A549 (cell line): ENCODE measurements at regions not wholly inside any gene's neighbourhood (a gene's known extent, or its start where the extent isn't known, plus 50 kb on each side); places are given as distances from the start of the nearest gene placed in this dataset.
A peak's percentile ranks its signal among the peaks of the same experiment; 100 is the strongest.

ENCODE experiments used
- ATAC-seq, 2 experiments: fragments of 200-7000 bp in 1 of 2; fragments of >200 bp in 1 of 2; cut with Nextera tagmentation in 1 of 2; cut with Tn5 transposase in 1 of 2; 3 replicates each; pipeline versions ENCODE4 v1.8.0 to v1.9.1; 2018 to 2020; ENCODE audit warnings: mild to moderate bottlenecking in 1 of 2, moderate library complexity in 1 of 2
- CTCF ChIA-PET: fragments of 300-600 bp; sonication (Branson Sonifier 250); formaldehyde crosslinking; extraction: SDS; loops from one replicate; lab custom pipeline; 2021; ENCODE audit warnings: antibody characterized with exemption, inconsistent platforms; lab: Yijun Ruan, JAX
- POLR2A ChIA-PET: fragments of 350-600 bp; formaldehyde crosslinking; extraction: SDS; loops from one replicate; lab custom pipeline; 2021; ENCODE audit warnings: antibody characterized with exemption, inconsistent platforms; lab: Yijun Ruan, JAX
- DNase-seq, 2 experiments: peaks; one replicate each; pipeline versions ENCODE4 v3.0.0 to v3.0.0-alpha.2; 2011 to 2016; ENCODE audit warnings: low read depth in 1 of 2, low spot score in 1 of 2
- FAIRE-seq: peaks from 2 replicates; lab custom pipeline; 2011; peaks lifted over from hg19 to GRCh38; lab: Jason Lieb, UNC
- H3K27ac ChIP-seq, 2 experiments: fragments of >200 bp; sonication (Bioruptor Twin); formaldehyde crosslinking; 3 replicates each; pipeline ENCODE4 v1.5.1; 2016 to 2017
- H3K4me1 ChIP-seq: fragments of >200 bp; sonication (Bioruptor Twin); formaldehyde crosslinking; 3 replicates; pipeline ENCODE4 v1.6.1; 2016
- H3K4me2 ChIP-seq: fragments of >200 bp; sonication (Bioruptor Twin); formaldehyde crosslinking; 3 replicates; pipeline ENCODE4 v1.6.1; 2016
- H3K4me3 ChIP-seq: fragments of >200 bp; sonication (Bioruptor Twin); formaldehyde crosslinking; 3 replicates; pipeline ENCODE4 v1.5.1; 2016
- H3K9me3 ChIP-seq: fragments of >200 bp; sonication (Bioruptor Twin); formaldehyde crosslinking; 3 replicates; pipeline ENCODE4 v1.6.1; 2016
- CHD2 ChIP-seq: fragments of 150-350 bp; IDR thresholded peaks from 2 replicates; pipeline ENCODE4 v1.6.1; 2014; ENCODE audit warnings: low read length; ENCODE audit not compliant: partially characterized antibody
- CHD4 ChIP-seq: fragments of 200-600 bp; sonication (generic); IDR thresholded peaks from 2 replicates; pipeline ENCODE4 v1.6.1; 2016; ENCODE audit warnings: antibody characterized with exemption, mild to moderate bottlenecking, borderline replicate concordance
- EHF ChIP-seq: fragments of 250-450 bp; sonication (Bioruptor Pico); IDR thresholded peaks from 2 replicates; pipeline ENCODE4 v1.5.0; 2020; ENCODE audit warnings: mild to moderate bottlenecking
- ELK1 ChIP-seq: fragments of 150-350 bp; IDR thresholded peaks from 2 replicates; pipeline ENCODE4 v1.6.1; 2014; ENCODE audit warnings: low read depth, mild to moderate bottlenecking, low read length
- EP300 ChIP-seq, 2 experiments: fragments of >200 bp; sonication (Bioruptor Twin); formaldehyde crosslinking; IDR thresholded peaks; 2 replicates in 1 of 2; 3 replicates in 1 of 2; pipeline ENCODE4 v1.6.1; 2016 to 2017
- ESRRA ChIP-seq: fragments of 150-350 bp; IDR thresholded peaks from 2 replicates; pipeline ENCODE4 v1.6.1; 2014; ENCODE audit warnings: mild to moderate bottlenecking, low read length, borderline replicate concordance
- FOSL2 ChIP-seq, 2 experiments: fragments of 450-650 bp in 1 of 2; fragments of >200 bp in 1 of 2; sonication (Bioruptor Twin) in 1 of 2; formaldehyde crosslinking; IDR thresholded peaks; 2 replicates each; pipeline versions ENCODE4 v1.5.0 to v1.6.1; 2016 to 2020; ENCODE audit warnings: mild to moderate bottlenecking in 1 of 2, moderate library complexity in 1 of 2
- GATA3 ChIP-seq: IDR thresholded peaks from 2 replicates; pipeline ENCODE4 v1.6.1; 2012; ENCODE audit warnings: borderline replicate concordance
- HEYL ChIP-seq: fragments of 250-450 bp; sonication (Bioruptor Pico); IDR thresholded peaks from 2 replicates; pipeline ENCODE4 v1.8.0; 2021; ENCODE audit warnings: mild to moderate bottlenecking, moderate library complexity
- HOXA7 ChIP-seq: fragments of 250-450 bp; sonication (Bioruptor Pico); IDR thresholded peaks from 2 replicates; pipeline ENCODE4 v1.5.0; 2020; ENCODE audit warnings: mild to moderate bottlenecking, moderate library complexity
- HOXB5 ChIP-seq: fragments of 250-450 bp; sonication (Bioruptor Pico); IDR thresholded peaks from 2 replicates; pipeline ENCODE4 v1.5.0; 2020; ENCODE audit warnings: mild to moderate bottlenecking, moderate library complexity
- JUNB ChIP-seq: fragments of >200 bp; sonication (Bioruptor Twin); formaldehyde crosslinking; IDR thresholded peaks from 2 replicates; pipeline ENCODE4 v1.6.1; 2016
- KDM1A ChIP-seq: fragments of 200-600 bp; sonication (generic); IDR thresholded peaks from 2 replicates; pipeline ENCODE4 v1.6.1; 2016; ENCODE audit warnings: low read depth, mild to moderate bottlenecking
- MAZ ChIP-seq: fragments of 150-350 bp; IDR thresholded peaks from 2 replicates; pipeline ENCODE4 v1.6.1; 2014; ENCODE audit warnings: antibody characterized with exemption, low read depth, low read length, borderline replicate concordance
- NPAS2 ChIP-seq: fragments of 250-450 bp; sonication (Bioruptor Pico); IDR thresholded peaks from 2 replicates; pipeline ENCODE4 v1.8.0; 2022; ENCODE audit warnings: mild to moderate bottlenecking, moderate library complexity, borderline replicate concordance
- PBX3 ChIP-seq: IDR thresholded peaks from 2 replicates; pipeline ENCODE4 v1.6.1; 2012
- PHF8 ChIP-seq: fragments of 200-600 bp; sonication (generic); IDR thresholded peaks from 2 replicates; pipeline ENCODE4 v1.6.1; 2016; ENCODE audit warnings: low read depth, mild to moderate bottlenecking, antibody characterized with exemption, moderate library complexity, borderline replicate concordance
- POLR2AphosphoS2 ChIP-seq: conservative IDR thresholded peaks from 2 replicates; pipeline ENCODE4 v1.6.1; 2012; ENCODE audit warnings: low read length, improper control_type of control experiment, inconsistent platforms
- RAD21 ChIP-seq, 2 experiments: fragments of >200 bp in 1 of 2; sonication (Bioruptor Twin) in 1 of 2; formaldehyde crosslinking in 1 of 2; IDR thresholded peaks in 1 of 2; conservative IDR thresholded peaks in 1 of 2; 2 replicates in 1 of 2; 3 replicates in 1 of 2; pipeline ENCODE4 v1.6.1; 2012 to 2018; ENCODE audit warnings: inconsistent platforms in 1 of 2
- RNF2 ChIP-seq: fragments of 200-600 bp; sonication (generic); IDR thresholded peaks from 2 replicates; pipeline ENCODE4 v1.6.1; 2016; ENCODE audit warnings: low read depth, mild to moderate bottlenecking, antibody characterized with exemption, moderate library complexity, borderline replicate concordance
- SMC3 ChIP-seq: fragments of >200 bp; sonication (Bioruptor Twin); formaldehyde crosslinking; IDR thresholded peaks from 3 replicates; pipeline ENCODE4 v1.6.1; 2018; ENCODE audit warnings: inconsistent platforms
- SREBF2 ChIP-seq: fragments of 450-650 bp; IDR thresholded peaks from 2 replicates; pipeline ENCODE4 v1.6.1; 2014; ENCODE audit warnings: mild to moderate bottlenecking, moderate library complexity
- TFCP2L1 ChIP-seq: fragments of 250-450 bp; sonication (Bioruptor Pico); IDR thresholded peaks from 2 replicates; pipeline ENCODE4 v1.5.0; 2021; ENCODE audit warnings: mild to moderate bottlenecking
- ZFP36 ChIP-seq: fragments of 450-650 bp; IDR thresholded peaks from 2 replicates; pipeline ENCODE4 v1.6.1; 2014; ENCODE audit warnings: borderline replicate concordance; ENCODE audit not compliant: partially characterized antibody
- WGBS: methylation state at CpG from one replicate; pipeline ENCODE4 v1.1.6; 2017; ENCODE audit errors: missing lambda C conversion rate; 5-methylcytosine and 5-hydroxymethylcytosine counted together
- TF ChIP-seq, protein P1 (sequence below): fragments of >200 bp; sonication (Bioruptor Twin); formaldehyde crosslinking; IDR thresholded peaks from 2 replicates; pipeline ENCODE4 v1.6.1; 2016
- TF ChIP-seq, protein P2 (sequence below): IDR thresholded peaks from 2 replicates; pipeline ENCODE4 v1.6.1; 2012; ENCODE audit warnings: low read depth, borderline replicate concordance
- TF ChIP-seq, protein P3 (sequence below): fragments of >200 bp; sonication (Bioruptor Twin); formaldehyde crosslinking; IDR thresholded peaks from 3 replicates; pipeline ENCODE4 v1.5.1; 2016
- TF ChIP-seq, protein P4 (sequence below): fragments of 250-450 bp; sonication (Bioruptor Pico); IDR thresholded peaks from 2 replicates; pipeline ENCODE4 v1.5.0; 2021; ENCODE audit warnings: mild to moderate bottlenecking, moderate library complexity, borderline replicate concordance

GRCh38 chr1:175888996-175889395 lies 145.6 kb upstream of the TNR start:
- ATAC-seq (no peak), DNase-seq (no peak), FAIRE-seq (no peak)
- no peak overlapping the region for H3K27ac ChIP-seq
- no peak overlapping the region for H3K4me3 ChIP-seq
- no peaks in the 10 kb centered on the region for H3K4me1 ChIP-seq
- WGBS = 100% methylated on average over 2 of the region's 2 CpGs
- no peaks in the 10 kb centered on the region for H3K9me3 ChIP-seq
- no peak overlapping the region for H3K4me2 ChIP-seq
- POLR2A ChIA-PET = no interaction called here
- no peak for TF ChIP-seq SREBF2
- TF ChIP-seq ESRRA = no peak
- no peak for TF ChIP-seq HOXA7
- TF ChIP-seq PBX3 = no peak
- TF ChIP-seq HEYL (CRISPR knock-in tag) = no peak
- TF ChIP-seq TFCP2L1 (CRISPR knock-in tag) = no peak
- TF ChIP-seq, protein P1, sequence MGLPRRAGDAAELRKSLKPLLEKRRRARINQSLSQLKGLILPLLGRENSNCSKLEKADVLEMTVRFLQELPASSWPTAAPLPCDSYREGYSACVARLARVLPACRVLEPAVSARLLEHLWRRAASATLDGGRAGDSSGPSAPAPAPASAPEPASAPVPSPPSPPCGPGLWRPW = no peak
- no peak for TF ChIP-seq GATA3
- CTCF ChIA-PET = interaction anchor here (0.6 to 3.1 kb wide), 11 partner anchors 8 to 1910 kb away, joined by 3 to 21 read pairs (median 4); no protein-coding TSS in a partner anchor

- TF ChIP-seq RNF2 = no peak
- TF ChIP-seq PHF8 = no peak
- no peak for TF ChIP-seq NPAS2
- no peak for TF ChIP-seq HOXB5 (CRISPR knock-in tag)
- no peak for TF ChIP-seq CHD2
- TF ChIP-seq ZFP36 = no peak
- no peak for TF ChIP-seq PBX3
- TF ChIP-seq CHD4 = no peak
- TF ChIP-seq FOSL2 (IDR thresholded peaks at IDR 0.05) = no peak
- no peak for TF ChIP-seq FOSL2 (CRISPR knock-in tag; IDR thresholded peaks at IDR 0.05)
- TF ChIP-seq, protein P2, sequence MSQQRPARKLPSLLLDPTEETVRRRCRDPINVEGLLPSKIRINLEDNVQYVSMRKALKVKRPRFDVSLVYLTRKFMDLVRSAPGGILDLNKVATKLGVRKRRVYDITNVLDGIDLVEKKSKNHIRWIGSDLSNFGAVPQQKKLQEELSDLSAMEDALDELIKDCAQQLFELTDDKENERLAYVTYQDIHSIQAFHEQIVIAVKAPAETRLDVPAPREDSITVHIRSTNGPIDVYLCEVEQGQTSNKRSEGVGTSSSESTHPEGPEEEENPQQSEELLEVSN = no peak
- no peak for TF ChIP-seq EP300 (IDR thresholded peaks at IDR 0.05)
- no peak for TF ChIP-seq EHF
- TF ChIP-seq, protein P3, sequence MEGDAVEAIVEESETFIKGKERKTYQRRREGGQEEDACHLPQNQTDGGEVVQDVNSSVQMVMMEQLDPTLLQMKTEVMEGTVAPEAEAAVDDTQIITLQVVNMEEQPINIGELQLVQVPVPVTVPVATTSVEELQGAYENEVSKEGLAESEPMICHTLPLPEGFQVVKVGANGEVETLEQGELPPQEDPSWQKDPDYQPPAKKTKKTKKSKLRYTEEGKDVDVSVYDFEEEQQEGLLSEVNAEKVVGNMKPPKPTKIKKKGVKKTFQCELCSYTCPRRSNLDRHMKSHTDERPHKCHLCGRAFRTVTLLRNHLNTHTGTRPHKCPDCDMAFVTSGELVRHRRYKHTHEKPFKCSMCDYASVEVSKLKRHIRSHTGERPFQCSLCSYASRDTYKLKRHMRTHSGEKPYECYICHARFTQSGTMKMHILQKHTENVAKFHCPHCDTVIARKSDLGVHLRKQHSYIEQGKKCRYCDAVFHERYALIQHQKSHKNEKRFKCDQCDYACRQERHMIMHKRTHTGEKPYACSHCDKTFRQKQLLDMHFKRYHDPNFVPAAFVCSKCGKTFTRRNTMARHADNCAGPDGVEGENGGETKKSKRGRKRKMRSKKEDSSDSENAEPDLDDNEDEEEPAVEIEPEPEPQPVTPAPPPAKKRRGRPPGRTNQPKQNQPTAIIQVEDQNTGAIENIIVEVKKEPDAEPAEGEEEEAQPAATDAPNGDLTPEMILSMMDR = peak; percentile 62
- no peak for TF ChIP-seq JUNB
- TF ChIP-seq KDM1A = no peak
- TF ChIP-seq SMC3 = peak; percentile 41; the same call in 2 of the 3 replicates
- TF ChIP-seq, protein P4, sequence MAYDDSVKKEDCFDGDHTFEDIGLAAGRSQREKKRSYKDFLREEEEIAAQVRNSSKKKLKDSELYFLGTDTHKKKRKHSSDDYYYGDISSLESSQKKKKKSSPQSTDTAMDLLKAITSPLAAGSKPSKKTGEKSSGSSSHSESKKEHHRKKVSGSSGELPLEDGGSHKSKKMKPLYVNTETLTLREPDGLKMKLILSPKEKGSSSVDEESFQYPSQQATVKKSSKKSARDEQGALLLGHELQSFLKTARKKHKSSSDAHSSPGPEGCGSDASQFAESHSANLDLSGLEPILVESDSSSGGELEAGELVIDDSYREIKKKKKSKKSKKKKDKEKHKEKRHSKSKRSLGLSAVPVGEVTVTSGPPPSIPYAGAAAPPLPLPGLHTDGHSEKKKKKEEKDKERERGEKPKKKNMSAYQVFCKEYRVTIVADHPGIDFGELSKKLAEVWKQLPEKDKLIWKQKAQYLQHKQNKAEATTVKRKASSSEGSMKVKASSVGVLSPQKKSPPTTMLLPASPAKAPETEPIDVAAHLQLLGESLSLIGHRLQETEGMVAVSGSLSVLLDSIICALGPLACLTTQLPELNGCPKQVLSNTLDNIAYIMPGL (CRISPR knock-in tag) = no peak
- no peak for TF ChIP-seq HEYL (CRISPR knock-in tag)
- TF ChIP-seq MAZ = no peak
- TF ChIP-seq RAD21 (conservative IDR thresholded peaks at IDR 0.05 in 1 of 2, IDR thresholded peaks at IDR 0.05 in 1 of 2) = peak; percentile 60 to 72
- no peak for TF ChIP-seq ELK1
- TF ChIP-seq HOXA7 = no peak
- no peak for TF ChIP-seq POLR2AphosphoS2
- TF ChIP-seq SREBF2 = no peak
- TF ChIP-seq, all 56 proteins: peak for 3
- H3K4me3 ChIP-seq = no peak overlapping the region
- FAIRE-seq (no peak), DNase-seq (peak; percentile 61 to 88), ATAC-seq (peak; percentile 94 to 99)
- 46% methylated on average over 12 of the region's 17 CpGs for WGBS
- H3K27ac ChIP-seq = no peak overlapping the region
- no peaks in the 10 kb centered on the region for H3K4me1 ChIP-seq
- POLR2A ChIA-PET = no interaction called here
- no peaks in the 10 kb centered on the region for H3K9me3 ChIP-seq
- CTCF ChIA-PET = interaction anchor here (0.6 to 3.1 kb wide), 13 partner anchors 9 to 514 kb away, joined by 3 to 21 read pairs (median 4); no protein-coding TSS in a partner anchor
- 0 out of 3 replicates have a peak overlapping the region, but pooled peaks have one; percentile 32 for H3K4me2 ChIP-seq
Measured at GRCh38 chr1:175887981-175888428, 144.6 kb upstream of the TNR start.
